NCI-H2107 (cell line): ENCODE measurements at regions not wholly inside any gene's neighbourhood (a gene's known extent, or its start where the extent isn't known, plus 50 kb on each side); places are given as distances from the start of the nearest gene placed in this dataset.

Experiments
- DNase-seq: peaks from one replicate; lab custom pipeline; 2025; lab: John Stamatoyannopoulos, UW

DNA sequence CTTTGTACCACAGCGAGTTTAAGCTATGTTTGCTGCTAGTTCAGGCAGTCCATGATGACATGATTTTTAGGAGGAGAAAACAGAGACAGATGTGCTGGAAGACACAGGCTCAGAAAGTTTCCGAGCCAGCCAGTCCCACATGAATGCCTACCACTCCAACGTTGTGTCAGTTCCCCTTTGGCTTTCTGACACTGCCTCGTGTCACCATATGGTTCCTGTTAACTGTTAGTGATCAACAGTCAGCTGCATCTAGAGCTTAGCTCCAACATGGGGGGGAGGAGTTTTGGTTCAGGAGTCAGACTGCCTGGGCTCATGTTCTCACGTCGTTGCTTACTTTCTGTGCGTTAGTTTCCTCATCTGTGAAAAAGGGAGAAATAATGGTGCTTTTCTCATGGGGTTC is 343.7 kb downstream of the MID1IP1 start:
- no peak for DNase-seq

DNA sequence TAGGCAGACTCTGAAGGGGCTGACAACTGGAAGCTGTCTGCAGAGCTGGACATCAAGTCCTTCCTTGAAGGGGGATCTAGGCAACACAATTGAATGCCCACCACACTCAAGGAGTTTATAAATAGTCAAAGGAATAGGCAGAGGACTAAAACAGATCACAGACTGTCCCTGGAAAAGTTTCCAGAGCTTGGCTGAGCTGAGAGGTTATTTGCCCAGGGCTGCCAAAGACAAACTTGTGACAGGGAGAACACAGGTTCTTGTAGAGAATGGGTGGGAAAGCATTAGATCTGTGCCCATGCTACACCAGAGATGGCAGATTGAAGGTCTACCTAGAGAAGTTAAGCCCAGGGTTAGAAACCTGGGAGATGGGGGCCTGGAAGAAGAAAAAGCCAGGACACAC is 344.6 kb downstream of the MID1IP1 start:
- no peak for DNase-seq

DNA sequence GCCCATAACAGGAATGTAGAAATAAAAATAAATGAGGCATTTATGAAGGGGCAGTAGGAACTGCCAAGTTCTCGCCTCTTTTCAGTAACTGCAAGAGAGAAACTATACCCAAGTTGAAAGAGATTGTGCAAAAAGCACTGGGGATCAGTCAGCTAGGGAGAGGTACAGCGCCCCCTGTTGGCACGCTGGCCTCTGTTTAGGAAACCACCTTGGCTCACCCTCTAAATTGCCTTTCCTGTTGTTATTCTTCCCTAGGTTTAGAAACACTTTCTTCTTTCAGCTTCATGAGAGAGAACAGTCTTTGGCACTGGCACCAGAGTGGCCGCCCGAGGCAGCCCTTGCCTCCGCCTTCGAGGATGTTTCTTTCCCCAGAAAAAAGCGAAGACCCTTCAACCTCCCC is 348.5 kb downstream of the MID1IP1 start:
- DNase-seq, result peak; percentile 31

DNA sequence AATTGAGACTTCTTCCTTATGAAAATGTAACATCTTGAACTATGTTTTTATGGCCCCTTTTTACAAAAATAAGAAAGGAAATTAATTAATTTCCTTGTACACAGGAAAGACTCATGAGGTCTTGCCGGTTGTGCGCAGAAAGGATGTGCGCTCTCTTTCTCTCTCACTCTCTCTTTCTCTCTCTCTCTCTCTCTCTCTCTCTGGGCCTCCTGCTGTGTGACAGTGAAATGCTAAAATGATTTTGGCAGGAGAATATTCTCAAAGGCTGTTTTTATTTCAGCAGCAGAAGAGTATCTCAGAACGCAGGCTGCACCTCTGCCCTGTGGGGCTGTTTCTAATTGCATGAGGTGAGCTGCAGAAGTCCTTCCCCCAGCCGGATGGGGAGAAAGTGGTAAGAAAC is 349.0 kb downstream of the MID1IP1 start:
- DNase-seq, result no peak

DNA sequence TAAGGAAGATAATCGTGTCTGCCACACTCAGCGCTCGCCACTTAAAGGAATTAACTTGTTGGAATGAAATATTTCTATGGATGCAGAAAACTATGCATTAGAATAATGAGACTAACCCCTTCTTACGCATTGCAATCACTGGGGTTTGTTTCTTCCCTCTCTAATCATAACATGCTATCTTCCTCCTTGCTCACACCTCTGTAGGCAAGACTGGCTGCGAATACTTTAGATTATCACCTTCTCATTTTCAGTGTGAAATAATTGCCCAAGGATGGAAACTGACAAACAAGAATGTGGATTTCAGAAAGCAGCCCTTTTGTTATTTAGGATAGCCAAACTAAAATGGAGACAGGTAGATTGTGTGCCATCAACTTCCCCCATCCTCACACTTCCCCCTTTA is 349.4 kb downstream of the MID1IP1 start:
- DNase-seq, result no peak

DNA sequence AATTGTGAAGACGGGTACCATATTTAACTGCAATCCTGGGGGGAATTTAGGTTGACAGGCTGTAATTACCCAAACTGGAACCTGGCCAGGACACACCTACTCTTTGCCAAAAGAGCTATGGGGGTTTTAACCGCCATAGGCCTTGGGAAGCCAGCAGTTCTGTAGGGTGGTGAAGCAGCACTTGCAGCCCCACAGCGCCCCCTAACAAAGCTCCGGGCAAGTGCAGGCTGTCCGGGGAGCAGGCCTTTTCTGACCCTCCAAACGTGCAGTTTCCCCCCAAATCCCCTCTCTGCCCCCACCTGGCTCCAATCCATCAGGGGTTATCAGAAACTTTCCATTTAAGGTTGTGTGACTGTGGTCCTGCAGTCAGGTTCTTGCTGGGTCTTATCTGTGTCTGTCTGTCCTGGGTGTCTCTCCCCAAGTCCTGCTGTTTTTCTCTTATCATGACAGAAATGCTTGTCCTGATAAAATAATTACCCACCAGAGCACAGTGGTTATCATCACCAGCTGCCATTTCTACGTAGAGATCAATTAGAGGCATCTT is 350.9 kb downstream of the MID1IP1 start:
- no peak for DNase-seq

DNA sequence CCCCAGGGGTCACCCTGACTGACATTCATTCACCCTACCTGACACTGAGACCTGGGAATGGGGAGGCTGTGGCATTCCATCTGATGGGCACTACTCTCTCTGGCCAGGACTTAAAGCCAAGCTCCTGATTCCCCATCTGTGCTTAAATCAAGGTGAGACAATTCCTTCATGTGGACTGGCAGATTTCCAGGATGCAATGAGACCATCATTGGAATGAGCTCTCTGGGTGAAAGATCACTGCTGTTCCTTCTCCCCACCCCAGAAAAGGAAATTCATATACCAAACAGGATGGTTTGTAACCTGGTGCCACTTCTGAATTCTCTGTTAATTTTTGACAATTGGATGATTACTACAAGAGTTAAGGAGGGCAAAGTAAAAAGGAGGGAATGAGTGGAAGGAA is 354.8 kb downstream of the MID1IP1 start:
- no peak for DNase-seq

DNA sequence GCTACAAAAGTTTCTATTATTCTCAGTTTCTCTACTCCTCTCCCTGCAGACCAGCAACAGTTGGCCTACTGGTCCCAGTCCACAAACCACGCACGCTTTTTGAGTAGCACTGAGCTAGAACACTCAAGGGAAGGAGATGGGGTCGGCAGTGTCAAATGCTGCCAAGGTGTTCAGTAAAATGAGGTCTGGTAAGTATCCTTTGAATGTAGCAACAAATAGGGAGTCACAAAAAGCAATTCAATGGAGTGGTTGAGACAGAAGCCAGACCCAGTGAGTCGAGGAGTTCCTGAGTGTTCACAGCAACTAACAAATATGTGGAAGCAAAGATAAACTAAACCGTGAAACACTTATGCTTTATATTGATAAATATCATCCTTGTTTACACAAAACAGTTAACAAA is 355.7 kb downstream of the MID1IP1 start:
- no peak for DNase-seq

DNA sequence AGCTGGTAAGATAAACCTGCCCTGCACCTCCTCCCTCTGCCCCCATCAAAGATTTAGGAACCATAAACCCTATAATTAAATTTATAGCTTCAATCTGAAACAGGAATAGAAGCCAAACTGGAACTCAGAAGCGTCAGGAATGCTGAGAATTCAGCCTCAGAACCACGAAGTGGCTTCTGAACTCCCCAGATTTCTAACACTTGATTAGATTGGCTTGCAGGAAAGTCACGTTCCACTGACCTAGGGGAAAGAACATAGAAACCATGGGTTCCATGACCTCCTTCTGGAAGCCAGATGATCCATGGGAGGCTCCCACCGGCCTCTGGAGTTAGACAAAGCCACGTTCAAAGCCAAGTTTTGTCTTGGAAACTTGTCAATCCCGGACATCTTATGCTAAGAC is 356.5 kb downstream of the MID1IP1 start:
- DNase-seq, result no peak

DNA sequence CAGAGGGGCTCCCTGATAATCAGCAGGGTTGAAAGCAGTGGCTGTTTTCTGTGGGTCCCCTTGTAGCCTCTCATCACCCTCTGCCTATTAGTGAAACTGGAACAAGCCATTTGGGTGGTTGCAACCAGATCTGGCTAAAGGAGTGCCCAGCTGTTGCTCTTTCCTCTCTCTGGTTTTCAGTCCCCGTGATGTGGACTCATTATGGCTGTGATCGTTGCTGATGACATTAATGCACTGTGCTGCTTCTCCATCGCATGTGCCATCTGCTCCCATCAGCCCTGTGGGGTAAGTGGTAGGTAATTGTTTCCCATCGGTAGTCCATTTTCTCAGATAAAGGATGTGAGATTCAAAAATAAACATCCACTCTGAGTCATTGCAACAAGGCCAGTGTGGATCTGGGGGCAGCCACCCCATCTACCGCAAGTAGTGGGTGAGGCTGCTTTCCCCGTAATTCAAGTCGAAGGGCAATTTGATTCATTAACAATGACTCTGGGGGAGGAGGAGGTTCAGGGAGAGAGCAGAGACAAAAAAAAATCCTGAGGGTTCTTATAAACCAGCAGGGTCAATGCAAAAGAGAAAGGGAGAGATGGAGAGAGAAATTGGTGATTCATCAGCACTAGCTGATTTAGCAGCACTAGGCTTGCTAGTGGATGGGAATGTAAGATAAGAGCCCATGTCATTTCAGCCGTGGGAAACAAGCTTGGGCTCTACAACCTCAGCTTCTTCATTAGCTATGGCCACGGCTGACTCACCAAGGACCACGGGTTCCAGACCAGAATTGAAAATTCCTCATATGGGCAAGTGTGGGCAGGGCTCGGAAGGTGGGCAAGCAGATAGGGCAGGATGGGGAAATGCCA is 357.8 kb downstream of the MID1IP1 start:
- DNase-seq, result peak; percentile 69

DNA sequence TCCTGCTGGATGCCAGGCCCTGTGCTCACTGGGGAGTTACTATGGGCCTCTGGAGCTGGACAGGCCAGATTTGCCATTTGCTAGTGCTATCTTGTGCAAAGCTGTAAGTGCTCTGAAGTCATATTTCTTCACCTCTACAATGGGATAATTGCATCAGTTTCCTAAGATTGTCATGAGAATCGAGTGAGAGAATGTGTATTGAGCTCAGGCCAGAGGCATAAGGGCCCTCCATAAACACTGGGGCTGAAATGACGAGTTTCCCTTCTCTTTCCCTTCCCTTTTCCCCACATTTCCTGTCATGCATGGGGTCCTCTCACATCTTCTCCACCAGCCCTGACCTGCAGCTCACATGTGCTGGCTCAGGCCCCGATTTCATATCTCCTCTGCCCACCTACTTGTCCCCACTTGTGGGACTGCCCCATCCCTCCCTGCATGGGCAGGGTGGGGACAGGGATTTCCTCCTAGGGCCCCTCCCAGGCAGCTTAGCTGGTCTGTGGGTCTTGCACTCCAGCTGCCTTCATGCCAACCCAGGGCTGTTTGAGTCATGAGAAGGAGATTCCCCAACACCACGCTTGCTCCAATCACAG is 358.8 kb downstream of the MID1IP1 start:
- DNase-seq, result no peak

DNA sequence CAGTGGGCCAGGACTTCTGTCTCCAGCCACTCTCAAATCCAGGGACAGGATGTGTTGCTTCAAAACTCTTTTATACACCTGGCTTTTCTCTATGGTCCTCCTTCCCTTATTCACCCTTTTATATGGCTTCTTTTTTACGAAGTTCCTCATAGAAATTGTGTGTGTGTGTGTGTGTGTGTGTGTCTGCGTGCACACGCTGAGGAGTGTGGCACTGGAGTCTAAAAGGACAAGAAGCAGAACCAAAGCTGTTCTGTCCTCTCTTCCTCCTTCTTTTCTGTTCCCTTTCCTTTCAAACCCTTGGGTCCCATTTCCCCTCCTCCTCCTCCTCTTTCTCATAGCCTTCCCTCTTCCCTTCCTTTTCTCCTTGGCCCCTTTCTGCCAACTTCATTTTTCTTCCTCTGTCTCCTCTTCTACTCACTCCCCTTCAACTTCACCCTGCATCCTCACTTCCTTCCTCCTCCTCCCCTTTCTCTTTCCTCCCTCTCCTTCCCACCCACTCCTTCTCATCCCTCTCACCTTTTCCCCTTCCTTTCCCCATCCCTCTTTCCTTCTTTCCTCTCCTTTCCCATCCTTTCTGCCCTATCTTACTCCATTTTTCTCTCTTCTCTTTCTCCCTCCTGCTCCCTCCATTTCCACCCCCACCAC is 360.5 kb downstream of the MID1IP1 start:
- DNase-seq, result no peak

DNA sequence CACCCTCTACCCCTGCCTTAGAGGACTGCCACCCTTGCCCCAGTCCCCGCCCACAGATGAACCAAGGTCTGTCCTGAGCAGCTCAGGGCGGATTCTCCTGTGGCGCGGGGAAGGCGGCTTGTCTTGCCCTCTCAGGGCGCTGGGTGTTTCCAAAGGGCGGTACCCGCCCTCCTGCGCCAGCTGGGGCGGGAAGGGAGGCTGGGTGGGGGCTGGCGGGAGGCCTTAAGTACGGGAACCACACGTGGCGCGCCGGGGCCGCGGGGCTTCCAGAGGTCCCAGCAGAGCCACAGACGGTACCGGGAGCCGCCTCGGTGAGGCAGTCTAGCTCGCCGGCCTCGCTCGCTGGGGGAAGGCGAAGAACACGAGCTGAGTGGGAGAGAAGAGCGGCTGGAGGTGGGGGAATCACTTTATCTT is 361.1 kb downstream of the MID1IP1 start:
- no peak for DNase-seq

DNA sequence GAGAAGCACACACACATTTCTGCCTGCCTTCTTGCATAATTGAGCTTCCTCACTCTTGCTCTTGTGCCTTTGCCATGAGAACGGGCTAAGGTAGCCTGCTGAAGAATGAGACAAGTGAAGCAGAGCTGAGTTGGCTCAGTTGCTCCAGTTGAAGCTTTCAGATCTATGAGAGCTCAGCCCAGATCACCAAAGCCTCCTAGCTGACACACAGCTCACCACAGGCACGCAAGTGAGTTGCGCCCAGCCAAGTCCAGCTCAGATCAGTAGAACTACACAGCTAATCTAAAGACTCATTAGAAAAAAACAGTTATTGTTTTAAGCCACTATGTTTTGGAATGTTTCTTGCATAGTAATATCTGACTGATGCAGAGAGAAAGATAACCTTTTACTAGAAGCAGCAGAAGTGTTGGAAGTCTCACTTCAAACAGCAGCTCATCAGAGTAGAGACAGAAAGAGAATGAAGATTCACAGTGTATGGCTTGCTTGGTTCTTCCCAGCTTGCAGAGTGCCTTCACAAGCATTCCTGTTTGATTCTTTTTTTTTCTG is 362.4 kb downstream of the MID1IP1 start:
- no peak for DNase-seq

DNA sequence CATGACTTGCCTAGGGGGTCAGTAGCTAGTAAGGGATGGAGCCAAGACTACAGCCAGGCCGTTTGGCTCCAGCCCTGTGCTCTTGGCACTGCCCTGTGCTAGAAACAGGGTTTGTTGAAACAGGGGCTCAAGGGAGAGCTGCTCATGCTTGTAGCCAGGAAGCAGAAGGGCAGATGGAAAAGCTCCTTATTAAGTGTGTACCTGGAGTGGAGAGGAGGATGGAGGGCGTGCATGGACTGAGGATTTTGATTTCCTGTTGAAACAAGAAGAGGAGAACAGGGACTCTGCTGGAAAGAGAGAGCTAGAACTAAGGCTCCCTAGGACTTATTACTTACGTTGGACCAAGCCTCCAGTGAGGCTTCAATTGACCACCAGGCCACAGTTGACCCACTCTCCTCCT is 363.0 kb downstream of the MID1IP1 start:
- no peak for DNase-seq

DNA sequence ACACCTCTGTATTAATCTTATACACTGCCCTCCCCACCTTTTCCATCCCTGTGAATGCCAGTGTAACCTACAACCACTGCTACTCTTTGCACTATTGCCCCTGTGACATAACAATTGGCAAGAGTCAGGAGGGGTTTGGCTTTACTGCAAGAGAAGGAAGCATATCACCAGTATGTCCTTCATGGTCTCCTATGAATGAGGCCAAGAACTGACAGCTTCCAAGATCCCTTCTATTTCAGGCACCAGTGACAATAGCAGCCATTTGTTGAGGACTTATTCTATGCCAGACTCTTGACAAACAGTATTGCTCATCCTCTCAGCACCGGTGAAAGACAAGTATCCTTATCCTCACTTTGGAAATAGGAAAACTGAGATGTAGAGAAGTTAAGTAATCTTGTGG is 363.9 kb downstream of the MID1IP1 start:
- DNase-seq, result no peak

DNA sequence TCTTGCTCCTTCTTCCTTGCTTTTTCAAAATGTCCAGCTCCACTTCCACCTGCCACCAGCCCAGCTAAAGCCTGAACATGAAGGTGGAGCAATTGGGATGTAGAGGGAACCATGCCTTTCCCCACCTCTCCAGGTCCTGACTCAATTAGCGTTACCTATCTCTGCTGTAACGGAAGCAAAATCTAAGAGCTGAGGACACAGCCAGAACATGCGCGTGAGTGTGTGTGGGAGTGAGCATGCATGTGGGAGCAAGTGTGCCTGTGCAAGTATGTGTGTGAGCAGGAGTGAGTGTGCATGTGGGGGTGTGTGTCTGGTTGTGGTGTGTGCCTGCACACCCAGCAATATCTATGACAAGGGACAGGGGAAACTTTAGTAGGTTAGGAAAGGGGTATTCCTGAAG is 364.5 kb downstream of the MID1IP1 start:
- DNase-seq, result no peak

DNA sequence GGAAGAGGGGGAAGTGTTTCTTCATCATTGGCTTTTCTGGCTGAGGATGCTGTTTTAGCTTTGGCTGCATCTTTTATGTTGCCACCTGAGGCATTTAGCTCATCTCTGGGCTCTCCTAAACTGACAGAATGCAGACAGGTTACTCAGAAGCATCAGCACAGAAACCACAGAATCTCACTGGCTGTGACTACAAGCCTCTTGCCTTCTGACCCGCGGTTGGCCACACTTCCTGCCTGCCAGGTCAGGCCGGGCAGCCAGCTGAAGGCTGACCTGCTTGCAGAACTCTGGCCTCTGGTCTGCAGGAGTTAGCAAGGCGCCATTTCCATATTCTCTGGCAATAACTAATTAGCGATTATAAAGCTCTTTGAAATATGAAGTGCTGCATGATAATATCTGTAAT is 366.5 kb downstream of the MID1IP1 start:
- DNase-seq, result no peak

DNA sequence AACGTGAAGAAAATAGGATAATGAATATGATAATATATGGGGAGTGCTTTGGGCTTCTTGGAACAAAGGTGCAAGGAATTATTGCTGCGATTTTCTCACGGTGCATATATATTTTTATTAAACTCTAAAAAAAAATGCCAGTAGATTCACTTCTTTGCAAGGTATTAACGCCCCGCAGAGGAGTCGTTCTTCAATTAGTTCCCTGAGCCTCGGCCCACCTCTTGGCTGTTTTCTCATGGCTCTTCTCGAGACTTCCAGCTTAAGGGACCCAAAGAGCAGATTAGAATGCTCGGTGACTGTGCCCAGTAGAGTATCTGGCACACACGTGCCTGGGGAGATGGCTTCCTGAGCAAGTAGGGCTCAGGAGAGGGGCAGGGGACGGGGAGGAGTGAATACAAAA is 367.4 kb downstream of the MID1IP1 start:
- no peak for DNase-seq

DNA sequence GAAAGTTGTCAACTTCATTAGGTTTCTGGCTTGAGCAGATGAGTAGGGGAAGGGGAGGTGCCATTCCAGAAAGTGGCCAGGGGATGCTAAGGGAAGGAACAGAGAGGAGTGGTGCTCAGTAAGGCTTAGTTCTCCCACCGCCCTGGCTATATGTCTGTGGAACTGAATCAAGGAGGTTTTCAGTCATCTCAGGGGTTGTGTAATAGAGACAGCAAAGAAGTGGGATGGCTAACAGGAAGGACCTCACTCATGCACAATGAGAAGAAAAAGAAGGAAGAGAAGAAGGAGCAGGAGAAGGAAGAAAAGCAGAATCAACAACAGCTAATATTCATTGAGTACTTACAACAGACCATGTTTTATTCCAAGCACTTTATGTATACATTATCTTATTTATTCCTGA is 368.7 kb downstream of the MID1IP1 start:
- no peak for DNase-seq

DNA sequence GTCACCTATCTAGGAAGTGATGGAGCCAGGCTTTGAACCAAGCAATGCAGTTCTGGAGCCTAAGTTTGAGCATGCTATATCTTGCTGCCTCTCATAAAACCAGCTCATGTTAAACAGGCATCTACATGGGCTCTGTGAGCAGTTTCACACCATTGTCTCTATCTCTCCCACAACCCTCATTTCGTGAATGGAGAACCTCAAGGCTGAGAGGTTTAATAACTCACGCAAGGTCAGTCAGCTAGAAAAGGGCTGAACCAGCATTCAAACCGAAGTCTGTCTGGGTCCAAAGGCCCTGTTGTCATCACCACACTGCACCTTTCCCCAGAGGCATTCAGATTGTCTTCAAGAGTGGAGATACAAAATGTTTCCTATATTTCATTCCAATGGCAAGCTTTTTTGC is 369.2 kb downstream of the MID1IP1 start:
- DNase-seq, result no peak

DNA sequence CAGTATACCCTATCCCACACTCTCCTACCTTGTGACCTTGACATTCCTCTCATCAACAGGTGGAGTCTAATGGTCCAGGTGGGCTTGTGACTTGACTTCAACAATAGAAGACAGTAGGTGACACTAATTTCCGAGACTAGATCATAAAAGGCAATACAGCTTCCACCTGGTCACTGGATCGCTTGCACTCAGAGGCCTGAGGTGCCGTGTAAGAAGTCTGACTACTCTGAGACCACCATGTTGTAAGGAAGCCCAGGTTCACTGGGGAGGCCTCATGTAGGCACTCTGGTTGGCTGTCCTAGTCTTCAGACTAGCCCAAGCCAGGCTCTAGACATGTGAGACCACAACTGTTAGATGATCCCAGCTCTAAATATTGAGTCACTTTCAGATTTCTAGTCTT is 370.4 kb downstream of the MID1IP1 start:
- DNase-seq, result no peak

DNA sequence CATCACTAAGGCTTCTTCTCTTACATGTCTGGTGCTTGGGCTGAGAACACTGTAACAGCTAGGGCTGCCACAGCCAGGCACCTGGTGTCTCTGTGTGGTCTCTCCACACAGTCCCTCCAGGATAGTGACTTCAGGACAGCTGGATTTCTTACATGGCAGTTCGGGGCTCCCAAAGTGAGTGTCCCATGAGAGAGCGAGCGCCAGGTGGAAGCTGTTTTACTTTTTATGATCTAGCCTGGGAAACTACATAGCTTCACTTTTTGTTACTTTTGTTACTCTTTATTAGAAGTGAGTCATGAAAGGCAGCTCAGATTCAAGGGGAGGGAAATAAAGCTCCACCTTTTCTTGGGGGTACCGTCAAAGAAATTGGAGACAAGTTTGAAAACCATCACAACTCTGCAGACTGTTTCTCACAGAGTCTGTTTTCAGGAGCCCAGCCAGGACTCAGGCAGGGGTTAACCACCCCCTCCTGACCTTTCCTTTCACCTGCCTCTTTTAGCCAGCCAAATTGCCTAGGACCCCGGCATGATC is 373.0 kb downstream of the MID1IP1 start:
- no peak for DNase-seq
